ENCODE measurements at regions not wholly inside any gene's neighbourhood (a gene's known extent, or its start where the extent isn't known, plus 50 kb on each side); places are given as distances from the start of the nearest gene placed in this dataset.

DNA sequence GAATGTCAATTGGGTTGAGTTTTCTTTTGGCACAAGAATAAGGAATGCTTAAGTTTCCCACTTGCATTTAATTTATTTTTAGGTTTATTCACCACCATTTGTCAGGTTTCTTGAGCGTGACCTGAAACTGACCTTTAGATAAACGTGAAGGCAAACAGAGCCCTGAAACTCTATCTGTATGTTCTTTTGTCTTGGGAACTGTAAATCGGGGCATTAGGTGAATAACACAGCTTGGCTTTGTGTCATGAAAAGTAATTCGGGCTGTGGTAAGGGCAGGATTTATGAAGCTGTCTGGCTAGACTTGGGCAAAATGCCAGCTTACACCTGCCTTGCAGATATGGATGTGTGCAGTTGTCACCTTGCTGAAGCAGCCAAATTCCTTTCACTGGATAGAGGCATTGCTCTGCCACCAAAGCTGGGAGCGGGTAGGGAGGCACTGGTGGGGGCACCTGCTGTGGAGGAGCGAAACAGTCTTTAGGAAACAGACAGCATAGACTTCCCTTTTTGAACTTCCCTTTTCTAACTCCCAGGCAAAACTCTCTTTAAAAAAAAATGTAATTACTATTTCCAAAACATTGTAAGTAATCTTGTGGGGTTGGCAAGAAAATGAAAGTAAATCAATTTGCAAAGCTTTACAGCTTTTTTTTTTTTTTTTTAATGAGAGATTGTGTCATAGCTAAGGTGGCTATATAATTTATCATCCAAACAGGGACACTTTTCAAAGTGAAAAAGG, 545.2 kb downstream of the CSNK1G3 start:
- POLR2A ChIA-PET: no interaction called here
- H3K27ac Mint-ChIP-seq: no peak overlapping the region
- ATAC-seq (ENCODE audit: low read depth): no peak
- no peaks in the 10 kb centered on the region for H3K27me3 Mint-ChIP-seq
- no peak for DNase-seq
- no peaks in the 10 kb centered on the region for H3K4me1 Mint-ChIP-seq
- H3K4me3 Mint-ChIP-seq: no peak overlapping the region
- no peaks in the 10 kb centered on the region for H3K36me3 Mint-ChIP-seq
- H3K9me3 Mint-ChIP-seq: peaks cover 1% of the 10 kb centered on the region

DNA sequence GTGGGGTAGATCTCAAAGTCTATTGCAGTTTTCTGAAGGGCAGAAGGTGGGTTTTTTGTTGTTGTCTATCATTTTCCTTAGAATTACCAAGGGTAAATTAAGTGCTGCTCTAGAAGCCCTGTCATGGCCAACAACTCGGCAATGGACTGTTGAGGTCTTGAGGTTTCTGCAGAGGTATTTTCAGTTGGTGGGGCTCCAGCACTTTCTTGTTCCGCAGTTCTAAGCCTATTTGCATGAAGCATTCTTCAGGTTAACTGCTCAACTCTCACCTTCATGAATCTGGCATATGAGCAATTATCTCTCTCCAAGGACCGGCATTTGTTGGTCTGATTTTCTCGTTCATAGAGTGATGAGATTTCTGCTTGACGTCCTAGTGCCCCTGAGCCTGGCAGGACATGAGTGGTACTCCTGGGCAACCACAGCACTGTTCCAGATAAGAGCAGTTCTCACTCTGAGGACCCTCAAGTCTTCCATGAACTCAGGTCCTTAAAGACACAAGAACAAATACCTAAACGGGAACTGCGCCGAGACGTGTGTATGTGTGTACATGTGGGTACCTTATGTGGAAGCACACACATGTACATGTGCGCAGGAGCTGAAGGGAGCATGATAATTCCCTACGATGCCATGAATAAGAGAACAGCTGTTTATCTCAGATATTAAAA, 544.5 kb downstream of the CSNK1G3 start:
- DNase-seq: no peak
- Mint-ChIP-seq H3K36me3 (no peaks in the 10 kb centered on the region), H3K9me3 (peaks cover 1% of the 10 kb centered on the region), H3K27ac (no peak overlapping the region), H3K4me1 (no peaks in the 10 kb centered on the region), H3K27me3 (no peaks in the 10 kb centered on the region), H3K4me3 (no peak overlapping the region)
- no peak for ATAC-seq (ENCODE audit: low read depth)
- POLR2A ChIA-PET: no interaction called here

DNA sequence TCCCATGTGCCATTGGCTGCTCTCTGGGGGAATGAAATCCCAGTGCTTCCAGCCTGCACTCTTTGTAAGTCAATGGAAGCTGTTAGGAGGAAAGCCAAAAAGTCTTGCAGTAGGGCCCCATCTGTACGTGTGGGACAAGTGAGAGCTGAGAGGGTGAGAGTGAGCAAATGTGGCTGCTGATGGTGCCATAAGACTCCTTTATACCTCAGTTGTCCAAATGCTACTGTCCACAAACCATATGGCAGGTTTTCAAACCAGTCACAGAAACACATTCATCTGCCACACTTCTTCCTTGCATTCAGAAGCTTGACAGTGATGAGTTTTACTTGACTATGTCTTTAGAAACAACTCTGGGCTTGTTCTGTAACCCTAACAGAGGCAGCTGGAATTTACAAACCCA, 543.8 kb downstream of the CSNK1G3 start:
- DNase-seq (no peak), ATAC-seq (ENCODE audit: low read depth) (no peak)
- no peaks in the 10 kb centered on the region for H3K27me3 Mint-ChIP-seq
- POLR2A ChIA-PET: no interaction called here
- no peak overlapping the region for H3K27ac Mint-ChIP-seq
- peaks cover 1% of the 10 kb centered on the region for H3K9me3 Mint-ChIP-seq
- no peaks in the 10 kb centered on the region for H3K36me3 Mint-ChIP-seq
- no peak overlapping the region for H3K4me3 Mint-ChIP-seq
- no peaks in the 10 kb centered on the region for H3K4me1 Mint-ChIP-seq

DNA sequence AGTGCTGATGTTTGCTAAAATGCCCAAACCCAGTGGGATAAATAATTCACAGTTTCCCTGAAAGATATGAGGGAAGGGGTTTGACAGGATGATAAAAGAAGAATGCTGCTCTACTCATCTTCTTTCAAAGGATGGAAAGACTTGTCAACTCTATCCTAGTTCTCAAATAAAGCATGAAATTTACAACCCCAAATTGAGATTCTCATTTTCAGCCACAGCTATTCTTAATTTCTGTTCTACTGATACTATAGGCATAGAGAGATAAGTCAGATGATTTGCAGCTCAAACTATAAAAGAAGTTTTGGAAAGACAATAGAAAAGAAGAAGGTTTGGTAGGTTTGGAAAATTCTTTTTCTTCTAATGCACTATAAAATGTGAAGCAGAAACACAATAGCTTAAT, 542.6 kb downstream of the CSNK1G3 start:
- Mint-ChIP-seq H3K36me3 (no peaks in the 10 kb centered on the region), H3K4me1 (no peaks in the 10 kb centered on the region), H3K27me3 (no peaks in the 10 kb centered on the region), H3K9me3 (peaks cover 1% of the 10 kb centered on the region), H3K27ac (no peak overlapping the region), H3K4me3 (no peak overlapping the region)
- ATAC-seq (ENCODE audit: low read depth): no peak
- POLR2A ChIA-PET: no interaction called here
- DNase-seq: no peak

DNA sequence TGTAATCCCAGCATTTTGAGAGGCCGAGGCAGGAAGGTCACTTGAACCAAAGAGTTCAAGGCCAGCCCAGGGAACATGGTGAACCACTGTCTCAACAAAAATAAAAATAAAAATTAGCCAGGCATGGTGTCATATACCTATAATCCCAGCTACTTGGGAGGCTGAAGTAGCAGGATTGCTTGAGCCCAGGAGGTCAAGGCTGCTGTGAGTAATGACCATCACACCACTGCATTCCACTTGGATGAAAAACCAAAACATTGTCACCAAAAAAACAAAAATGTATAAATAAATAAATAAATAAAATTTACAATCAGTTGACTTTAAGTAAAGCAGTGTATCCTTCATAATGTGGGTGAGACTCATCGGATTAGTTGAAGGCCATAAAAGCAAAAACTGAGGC, 541.4 kb downstream of the CSNK1G3 start:
- H3K36me3 Mint-ChIP-seq: no peaks in the 10 kb centered on the region
- POLR2A ChIA-PET: no interaction called here
- no peak overlapping the region for H3K27ac Mint-ChIP-seq
- no peaks in the 10 kb centered on the region for H3K9me3 Mint-ChIP-seq
- DNase-seq (no peak), ATAC-seq (ENCODE audit: low read depth) (no peak)
- H3K4me3 Mint-ChIP-seq: no peak overlapping the region
- H3K27me3 Mint-ChIP-seq: no peaks in the 10 kb centered on the region
- no peaks in the 10 kb centered on the region for H3K4me1 Mint-ChIP-seq

DNA sequence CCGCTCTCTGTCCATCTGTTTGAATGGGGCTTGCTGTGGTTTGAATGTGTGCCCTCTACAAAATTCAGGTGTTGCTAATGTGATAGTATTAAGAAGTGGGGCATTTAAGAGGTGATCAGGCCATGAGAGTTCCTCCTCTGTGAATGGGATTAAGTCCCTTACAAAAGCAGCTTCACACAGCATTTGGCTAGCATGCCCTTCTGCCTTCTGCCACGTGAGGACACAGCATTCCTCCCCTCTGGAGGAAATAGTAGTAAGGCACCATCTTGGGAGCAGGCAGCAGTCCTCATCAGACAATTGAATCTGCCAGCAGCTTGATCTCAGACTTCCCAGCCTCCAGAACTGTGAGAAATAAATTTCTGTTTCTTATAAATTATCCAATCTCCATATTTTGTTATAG, 540.2 kb downstream of the CSNK1G3 start:
- H3K4me1 Mint-ChIP-seq: no peaks in the 10 kb centered on the region
- DNase-seq (no peak), ATAC-seq (ENCODE audit: low read depth) (no peak)
- no peak overlapping the region for H3K4me3 Mint-ChIP-seq
- no peaks in the 10 kb centered on the region for H3K36me3 Mint-ChIP-seq
- POLR2A ChIA-PET: no interaction called here
- no peak overlapping the region for H3K27ac Mint-ChIP-seq
- H3K27me3 Mint-ChIP-seq: no peaks in the 10 kb centered on the region
- H3K9me3 Mint-ChIP-seq: no peaks in the 10 kb centered on the region

GRCh38 chr5:124050120-124050770, 538.3 kb downstream of the CSNK1G3 start:
- Mint-ChIP-seq H3K4me3 (no peak overlapping the region), H3K36me3 (no peaks in the 10 kb centered on the region), H3K9me3 (no peaks in the 10 kb centered on the region), H3K27ac (no peak overlapping the region), H3K4me1 (no peaks in the 10 kb centered on the region), H3K27me3 (no peaks in the 10 kb centered on the region)
- ATAC-seq (ENCODE audit: low read depth) (no peak), DNase-seq (no peak)
- POLR2A ChIA-PET: no interaction called here

DNA sequence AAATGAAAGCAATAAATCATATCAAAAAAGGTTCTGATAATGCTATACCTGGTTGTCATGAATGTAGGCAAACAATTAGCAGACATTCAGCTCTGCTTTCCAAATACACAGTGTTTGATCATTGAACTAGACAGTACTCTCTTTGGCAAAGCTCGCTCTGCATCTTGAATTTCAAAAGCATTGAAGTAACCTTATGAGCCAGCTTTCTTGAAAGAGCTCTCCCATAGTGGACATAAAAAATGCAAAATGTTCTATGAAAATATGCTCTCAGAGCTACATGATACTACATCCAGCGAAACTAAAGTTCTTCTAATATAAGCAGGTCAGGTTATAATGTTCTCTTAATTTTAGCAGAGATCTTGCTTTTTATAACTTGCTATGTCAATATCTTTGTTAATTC, 533.4 kb downstream of the CSNK1G3 start:
- Mint-ChIP-seq H3K27me3 (no peaks in the 10 kb centered on the region), H3K36me3 (no peaks in the 10 kb centered on the region)
- POLR2A ChIA-PET: no interaction called here

DNA sequence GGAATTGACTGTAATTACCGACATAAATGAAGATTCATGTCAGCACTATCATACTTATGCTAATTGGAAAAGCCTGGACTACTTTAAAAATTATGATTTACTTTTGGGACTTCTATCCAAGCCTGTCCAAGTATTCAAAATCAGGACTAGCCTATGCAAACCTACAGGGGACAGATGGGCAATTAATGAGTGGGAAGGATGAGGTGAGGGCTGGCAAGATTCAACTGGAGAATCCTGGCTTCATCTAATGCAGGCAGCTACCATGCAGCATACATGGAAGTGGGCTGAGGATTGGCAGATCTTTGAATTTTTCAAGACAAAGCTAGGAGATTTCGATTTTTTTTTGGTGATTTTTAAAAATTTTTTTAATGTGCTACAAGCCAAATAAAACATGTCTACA, 532.6 kb downstream of the CSNK1G3 start:
- POLR2A ChIA-PET: no interaction called here
- Mint-ChIP-seq H3K4me1 (no peaks in the 10 kb centered on the region), H3K36me3 (no peaks in the 10 kb centered on the region), H3K4me3 (no peak overlapping the region), H3K27me3 (no peaks in the 10 kb centered on the region), H3K9me3 (peaks cover 2% of the 10 kb centered on the region), H3K27ac (no peak overlapping the region)
- no peak for ATAC-seq (ENCODE audit: low read depth)
- no peak for DNase-seq

More for the DNA sequence above, 533.4 kb downstream of the CSNK1G3 start:
- H3K27ac Mint-ChIP-seq: no peak overlapping the region
- ATAC-seq (ENCODE audit: low read depth) (no peak), DNase-seq (no peak)
- H3K4me1 Mint-ChIP-seq: no peaks in the 10 kb centered on the region
- no peak overlapping the region for H3K4me3 Mint-ChIP-seq
- peaks cover under 1% of the 10 kb centered on the region for H3K9me3 Mint-ChIP-seq

- POLR2A ChIA-PET: no interaction called here
- Mint-ChIP-seq H3K27ac (no peak overlapping the region), H3K4me1 (no peaks in the 10 kb centered on the region)
These were observed 531.5 kb downstream of the CSNK1G3 start for GRCh38 chr5:124043456-124043855.

DNA sequence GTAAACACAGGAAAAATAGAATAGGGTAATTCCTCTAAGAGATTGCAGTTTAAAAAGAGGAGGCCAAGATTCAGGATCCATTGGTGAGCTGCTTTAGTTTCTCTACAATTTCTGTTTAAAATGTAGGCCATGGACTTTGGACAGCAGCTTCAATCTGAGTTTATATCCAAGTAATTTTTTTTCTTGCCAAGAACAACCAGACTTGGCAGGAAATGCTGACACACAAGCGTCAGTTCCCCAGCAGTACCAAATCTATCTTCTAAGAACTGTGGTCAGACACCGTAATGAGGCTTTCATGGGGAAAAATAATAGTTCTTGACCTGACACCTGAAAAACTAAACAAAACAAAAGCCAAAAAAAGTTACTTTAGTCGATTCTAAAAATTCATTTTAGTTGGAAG, 528.8 kb downstream of the CSNK1G3 start:
- H3K27ac Mint-ChIP-seq: no peak overlapping the region
- H3K36me3 Mint-ChIP-seq: no peaks in the 10 kb centered on the region
- H3K4me1 Mint-ChIP-seq: no peaks in the 10 kb centered on the region
- DNase-seq: no peak
- H3K27me3 Mint-ChIP-seq: no peaks in the 10 kb centered on the region
- peaks cover 2% of the 10 kb centered on the region for H3K9me3 Mint-ChIP-seq
- H3K4me3 Mint-ChIP-seq: no peak overlapping the region
- ATAC-seq (ENCODE audit: low read depth): no peak
- POLR2A ChIA-PET: no interaction called here

More at GRCh38 chr5:124043456-124043855, 531.5 kb downstream of the CSNK1G3 start:
- H3K4me3 Mint-ChIP-seq: no peak overlapping the region
- peaks cover 2% of the 10 kb centered on the region for H3K9me3 Mint-ChIP-seq
- no peaks in the 10 kb centered on the region for H3K27me3 Mint-ChIP-seq
- no peaks in the 10 kb centered on the region for H3K36me3 Mint-ChIP-seq
- ATAC-seq (ENCODE audit: low read depth) (no peak), DNase-seq (no peak)

DNA sequence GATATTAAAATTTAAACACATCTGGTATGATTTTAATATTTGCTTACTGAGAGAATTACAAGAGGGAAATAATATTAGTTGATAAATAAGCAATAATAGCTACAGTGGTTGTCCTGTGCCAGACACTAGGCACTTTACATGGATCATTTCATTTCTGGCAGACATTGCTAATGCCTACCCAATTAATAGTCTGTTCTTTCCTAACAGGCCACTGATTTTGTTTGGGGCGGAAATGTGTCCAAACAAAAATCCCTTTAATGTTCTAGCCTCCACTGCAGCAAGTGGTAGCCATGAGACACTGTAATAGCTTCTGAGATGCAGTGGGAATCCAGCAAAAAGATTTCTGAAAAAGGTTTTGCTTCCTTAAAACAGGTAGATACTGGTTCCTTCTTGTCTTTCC, 527.4 kb downstream of the CSNK1G3 start:
- ATAC-seq (ENCODE audit: low read depth) (no peak), DNase-seq (no peak)
- Mint-ChIP-seq H3K9me3 (peaks cover 2% of the 10 kb centered on the region), H3K4me1 (no peaks in the 10 kb centered on the region), H3K36me3 (no peaks in the 10 kb centered on the region), H3K27me3 (no peaks in the 10 kb centered on the region), H3K27ac (no peak overlapping the region), H3K4me3 (no peak overlapping the region)
- POLR2A ChIA-PET: no interaction called here

- Mint-ChIP-seq H3K9me3 (peaks cover 2% of the 10 kb centered on the region), H3K4me3 (no peak overlapping the region), H3K36me3 (no peaks in the 10 kb centered on the region), H3K27me3 (no peaks in the 10 kb centered on the region), H3K4me1 (no peaks in the 10 kb centered on the region), H3K27ac (no peak overlapping the region)
- POLR2A ChIA-PET: no interaction called here
- ATAC-seq (ENCODE audit: low read depth): no peak
- DNase-seq: no peak
These were observed 524.8 kb downstream of the CSNK1G3 start for GRCh38 chr5:124036786-124037185.

DNA sequence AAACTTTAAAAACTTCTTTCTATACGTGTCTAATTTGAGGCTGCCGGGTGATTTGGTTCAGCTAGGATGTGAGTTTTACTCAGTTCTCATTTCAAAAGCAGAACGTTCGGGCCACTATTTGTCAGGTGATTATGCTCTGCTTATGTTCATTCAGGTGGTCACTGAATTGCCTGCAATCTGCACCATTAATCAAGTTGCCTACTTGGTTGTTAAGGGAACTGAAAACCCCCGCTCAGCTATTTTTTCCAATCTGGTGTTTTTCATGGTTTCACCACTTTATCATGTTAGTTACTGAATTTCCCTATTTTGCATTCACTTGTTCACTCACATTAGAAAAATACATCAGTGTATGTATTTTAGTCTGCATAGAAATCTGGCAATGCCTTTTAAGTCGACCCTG, 523.0 kb downstream of the CSNK1G3 start:
- Mint-ChIP-seq H3K9me3 (no peaks in the 10 kb centered on the region), H3K4me3 (no peak overlapping the region), H3K27ac (no peak overlapping the region), H3K27me3 (no peaks in the 10 kb centered on the region), H3K4me1 (no peaks in the 10 kb centered on the region), H3K36me3 (no peaks in the 10 kb centered on the region)
- POLR2A ChIA-PET: no interaction called here
- DNase-seq (no peak), ATAC-seq (ENCODE audit: low read depth) (no peak)

All from activated naive CD8-positive, alpha-beta T cell treated with anti-CD3 and anti-CD28 coated beads, Interleukin-2, amount 10 ng/mL, durations not matched to agents 7 days and 5 days (primary cell).